ENCODE measurements at regions not wholly inside any gene's neighbourhood (a gene's known extent, or its start where the extent isn't known, plus 50 kb on each side); places are given as distances from the start of the nearest gene placed in this dataset.
"Not testable (repeated sequence)": the region's sequence is repeated elsewhere in the genome, so short reads cannot be mapped to it uniquely, and the experiment has no call there.

GRCh38 chr12:67088401-67089118, 180.6 kb upstream of the CAND1 start:
- Histone ChIP-seq H3K27me3 (ENCODE audit: control insufficient read depth, insufficient read depth, low read length) (no peaks in the 10 kb centered on the region), H3K4me3 (ENCODE audit: low read depth, low read length) (no peak overlapping the region), H3K36me3 (ENCODE audit: control insufficient read depth, insufficient read depth, low read length) (no peaks in the 10 kb centered on the region), H3K4me1 (peaks cover 25% of the 10 kb centered on the region), H2AFZ (peak overlapping the region; percentile 57), H3K9me3 (ENCODE audit: control insufficient read depth, low read length) (no peaks in the 10 kb centered on the region), H3K9ac (no peak overlapping the region), H3K79me2 (no peaks in the 10 kb centered on the region), H3K27ac (no peak overlapping the region), H3K4me2 (ENCODE audit: low read length) (no peak overlapping the region)
- TF ChIP-seq, protein P1, sequence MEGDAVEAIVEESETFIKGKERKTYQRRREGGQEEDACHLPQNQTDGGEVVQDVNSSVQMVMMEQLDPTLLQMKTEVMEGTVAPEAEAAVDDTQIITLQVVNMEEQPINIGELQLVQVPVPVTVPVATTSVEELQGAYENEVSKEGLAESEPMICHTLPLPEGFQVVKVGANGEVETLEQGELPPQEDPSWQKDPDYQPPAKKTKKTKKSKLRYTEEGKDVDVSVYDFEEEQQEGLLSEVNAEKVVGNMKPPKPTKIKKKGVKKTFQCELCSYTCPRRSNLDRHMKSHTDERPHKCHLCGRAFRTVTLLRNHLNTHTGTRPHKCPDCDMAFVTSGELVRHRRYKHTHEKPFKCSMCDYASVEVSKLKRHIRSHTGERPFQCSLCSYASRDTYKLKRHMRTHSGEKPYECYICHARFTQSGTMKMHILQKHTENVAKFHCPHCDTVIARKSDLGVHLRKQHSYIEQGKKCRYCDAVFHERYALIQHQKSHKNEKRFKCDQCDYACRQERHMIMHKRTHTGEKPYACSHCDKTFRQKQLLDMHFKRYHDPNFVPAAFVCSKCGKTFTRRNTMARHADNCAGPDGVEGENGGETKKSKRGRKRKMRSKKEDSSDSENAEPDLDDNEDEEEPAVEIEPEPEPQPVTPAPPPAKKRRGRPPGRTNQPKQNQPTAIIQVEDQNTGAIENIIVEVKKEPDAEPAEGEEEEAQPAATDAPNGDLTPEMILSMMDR (IDR thresholded peaks at IDR 0.05), result no peak

DNA sequence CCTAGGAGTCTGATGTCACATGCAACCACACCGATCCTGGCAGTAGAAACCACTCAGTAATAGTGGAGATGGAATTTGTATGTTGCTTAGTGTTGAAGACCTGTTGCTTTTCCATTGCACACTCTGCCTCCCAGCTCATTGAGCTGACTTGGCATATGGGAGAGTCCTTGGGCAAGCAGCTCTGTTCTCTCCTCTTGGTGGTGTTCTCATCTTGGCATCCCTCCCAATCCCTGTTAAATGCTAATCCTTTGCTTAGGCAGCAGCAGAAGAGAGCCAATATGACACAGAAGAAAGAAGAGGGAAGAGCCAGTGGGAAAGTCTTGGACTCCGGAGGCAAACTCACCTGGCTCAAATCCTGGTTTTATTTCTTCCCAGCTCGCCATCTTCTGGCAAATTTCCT, 178.0 kb upstream of the CAND1 start:
- Histone ChIP-seq H3K4me3 (ENCODE audit: low read depth, low read length) (no peak overlapping the region), H3K36me3 (ENCODE audit: control insufficient read depth, insufficient read depth, low read length) (no peaks in the 10 kb centered on the region), H3K4me1 (peaks cover 13% of the 10 kb centered on the region), H3K9me3 (ENCODE audit: control insufficient read depth, low read length) (no peaks in the 10 kb centered on the region), H3K27ac (no peak overlapping the region), H3K27me3 (ENCODE audit: control insufficient read depth, insufficient read depth, low read length) (no peaks in the 10 kb centered on the region), H3K4me2 (ENCODE audit: low read length) (no peak overlapping the region), H3K79me2 (no peaks in the 10 kb centered on the region), H3K9ac (no peak overlapping the region), H2AFZ (no peak overlapping the region)
- TF ChIP-seq, protein P1 (IDR thresholded peaks at IDR 0.05), result no peak

DNA sequence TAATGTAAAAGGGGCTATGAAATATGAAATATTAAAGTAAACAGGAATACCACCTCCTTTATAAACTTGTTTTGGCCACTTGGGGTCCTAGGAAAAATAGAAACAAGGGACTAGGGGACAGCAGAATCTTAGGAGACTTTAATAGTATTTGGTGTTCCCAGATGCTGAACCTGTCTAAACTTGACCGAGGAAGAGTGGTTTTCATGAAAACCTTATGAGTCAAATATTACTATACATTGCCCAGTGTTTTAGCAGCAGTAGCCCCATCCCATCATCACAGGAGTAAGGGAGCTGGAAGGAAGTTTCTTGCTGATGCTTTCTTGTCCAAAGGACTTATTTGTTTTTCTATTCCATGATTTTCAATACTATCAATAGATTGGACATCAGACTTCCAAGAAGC, 177.5 kb upstream of the CAND1 start:
- H3K4me1 ChIP-seq, result peaks cover 14% of the 10 kb centered on the region
- no peak overlapping the region for H3K9ac ChIP-seq
- H3K4me2 ChIP-seq (ENCODE audit: low read length), result no peak overlapping the region
- H3K27me3 ChIP-seq (ENCODE audit: control insufficient read depth, insufficient read depth, low read length), result no peaks in the 10 kb centered on the region
- no peak overlapping the region for H2AFZ ChIP-seq
- no peaks in the 10 kb centered on the region for H3K9me3 ChIP-seq (ENCODE audit: control insufficient read depth, low read length)
- TF ChIP-seq, protein P1 (IDR thresholded peaks at IDR 0.05), result no peak
- H3K4me3 ChIP-seq (ENCODE audit: low read depth, low read length), result no peak overlapping the region
- no peak overlapping the region for H3K27ac ChIP-seq
- no peaks in the 10 kb centered on the region for H3K79me2 ChIP-seq
- H3K36me3 ChIP-seq (ENCODE audit: control insufficient read depth, insufficient read depth, low read length), result no peaks in the 10 kb centered on the region

- not testable (repeated sequence) for H3K9me3 ChIP-seq (ENCODE audit: control insufficient read depth, low read length); H2AFZ ChIP-seq; H3K79me2 ChIP-seq; H3K9ac ChIP-seq; H3K4me3 ChIP-seq (ENCODE audit: low read depth, low read length); H3K27ac ChIP-seq; H3K27me3 ChIP-seq (ENCODE audit: control insufficient read depth, insufficient read depth, low read length); H3K36me3 ChIP-seq (ENCODE audit: control insufficient read depth, insufficient read depth, low read length); H3K4me2 ChIP-seq (ENCODE audit: low read length)
- H3K4me1 ChIP-seq, result peaks cover 16% of the 10 kb centered on the region
These were observed 176.2 kb upstream of the CAND1 start for GRCh38 chr12:67092934-67093333.

- no peak overlapping the region for H3K27ac ChIP-seq
These were observed 172.4 kb upstream of the CAND1 start for GRCh38 chr12:67096533-67097318.

More at GRCh38 chr12:67096533-67097318, 172.4 kb upstream of the CAND1 start:
- Histone ChIP-seq H3K4me2 (ENCODE audit: low read length) (no peak overlapping the region), H3K79me2 (no peaks in the 10 kb centered on the region), H3K9ac (no peak overlapping the region), H3K36me3 (ENCODE audit: control insufficient read depth, insufficient read depth, low read length) (no peaks in the 10 kb centered on the region), H3K27me3 (ENCODE audit: control insufficient read depth, insufficient read depth, low read length) (no peaks in the 10 kb centered on the region), H3K4me3 (ENCODE audit: low read depth, low read length) (no peak overlapping the region), H3K9me3 (ENCODE audit: control insufficient read depth, low read length) (no peaks in the 10 kb centered on the region), H2AFZ (peak overlapping the region; percentile 10), H3K4me1 (peaks cover 9% of the 10 kb centered on the region)
- TF ChIP-seq, protein P1 (IDR thresholded peaks at IDR 0.05), result no peak

Data from parathyroid adenoma (tissue), 2 donors.